IMR-90 (cell line): ENCODE measurements at regions not wholly inside any gene's neighbourhood (a gene's known extent, or its start where the extent isn't known, plus 50 kb on each side); places are given as distances from the start of the nearest gene placed in this dataset.

Source experiments
- ATAC-seq: fragments of 200-7000 bp; cut with Tn5 transposase; 2 replicates; pipeline ENCODE4 v1.9.1; 2020; ENCODE audit warnings: low read depth, mild to moderate bottlenecking, moderate library complexity
- BruUV-seq: library from RNA; stranded (reverse); fragments of 400-500 nt; replicated peaks from 2 replicates; lab custom pipeline; 2021; lab: Mats Ljungman, UMichigan
- CTCF ChIA-PET: fragments of 300-600 bp; formaldehyde crosslinking; extraction: SDS; loops from one replicate; lab custom pipeline; 2021; ENCODE audit warnings: antibody characterized with exemption; lab: Yijun Ruan, JAX
- POLR2A ChIA-PET: fragments of 300-600 bp; sonication (Branson Sonifier 250); formaldehyde crosslinking; loops from one replicate; lab custom pipeline; 2022; ENCODE audit warnings: antibody characterized with exemption; ENCODE audit not compliant: unreplicated experiment; lab: Charles Lee
- DNase-seq: peaks from one replicate; pipeline ENCODE4 v3.0.0; 2013
- H2AFZ ChIP-seq: replicated peaks from 2 replicates; pipeline ENCODE3; 2013; ENCODE audit warnings: low read length, mild to moderate bottlenecking; ENCODE audit not compliant: poor library complexity
- H2AK5ac ChIP-seq: 2 replicates; pipeline ENCODE4 v1.6.1; 2013; ENCODE audit warnings: low read depth, low read length, inconsistent platforms
- H2AK9ac ChIP-seq: replicated peaks from 2 replicates; pipeline ENCODE3; 2013; ENCODE audit warnings: mild to moderate bottlenecking, low read depth, low read length, moderate library complexity; ENCODE audit not compliant: poor library complexity
- H2BK120ac ChIP-seq: 2 replicates; pipeline ENCODE4 v1.6.1; 2013; ENCODE audit warnings: low read depth, low read length, inconsistent platforms
- H2BK15ac ChIP-seq: 3 replicates; pipeline ENCODE4 v1.6.1; 2013; ENCODE audit warnings: low read depth, low read length, inconsistent platforms
- H2BK20ac ChIP-seq: 2 replicates; pipeline ENCODE4 v1.6.1; 2013; ENCODE audit warnings: low read depth, mild to moderate bottlenecking, inconsistent platforms, low read length, moderate library complexity
- H2BK5ac ChIP-seq: 2 replicates; pipeline ENCODE4 v1.6.1; 2013; ENCODE audit warnings: mild to moderate bottlenecking, low read depth, low read length, inconsistent platforms; ENCODE audit not compliant: poor library complexity, severe bottlenecking
- H3K14ac ChIP-seq: replicated peaks from 2 replicates; pipeline ENCODE4 v1.6.1; 2013; ENCODE audit warnings: low read depth, low read length, inconsistent platforms
- H3K18ac ChIP-seq: 2 replicates; pipeline ENCODE4 v1.6.1; 2013; ENCODE audit warnings: low read depth, low read length, control low read depth
- H3K23ac ChIP-seq: 2 replicates; pipeline ENCODE4 v1.6.1; 2013; ENCODE audit warnings: low read depth, low read length, inconsistent platforms
- H3K27ac ChIP-seq: 2 replicates; pipeline ENCODE4 v1.5.1; 2013; ENCODE audit warnings: mild to moderate bottlenecking, control low read depth, low read length; ENCODE audit not compliant: insufficient read depth
- H3K27me3 ChIP-seq: 2 replicates; pipeline ENCODE4 v1.6.1; 2013; ENCODE audit warnings: low read length; ENCODE audit not compliant: control insufficient read depth, insufficient read depth
- H3K36me3 ChIP-seq: 2 replicates; pipeline ENCODE4 v1.6.1; 2013; ENCODE audit warnings: low read length, mixed read lengths; ENCODE audit not compliant: control insufficient read depth, insufficient read depth
- H3K4ac ChIP-seq: 2 replicates; pipeline ENCODE4 v1.6.1; 2013; ENCODE audit warnings: low read depth, low read length, inconsistent platforms
- H3K4me1 ChIP-seq: 2 replicates; pipeline ENCODE4 v1.6.1; 2013; ENCODE audit warnings: low read length, mixed read lengths; ENCODE audit not compliant: control insufficient read depth, insufficient read depth
- H3K4me2 ChIP-seq: 2 replicates; pipeline ENCODE4 v1.6.1; 2013; ENCODE audit warnings: low read depth, mild to moderate bottlenecking, control low read depth, low read length, moderate library complexity
- H3K4me3 ChIP-seq: 2 replicates; pipeline ENCODE4 v1.5.1; 2013; ENCODE audit warnings: low read depth, mild to moderate bottlenecking, control low read depth, low read length, moderate library complexity; ENCODE audit not compliant: insufficient read depth
- H3K56ac ChIP-seq: 2 replicates; pipeline ENCODE4 v1.6.1; 2013; ENCODE audit warnings: low read length, inconsistent platforms; ENCODE audit not compliant: insufficient read depth; ENCODE audit errors: extremely low read depth
- H3K79me1 ChIP-seq, 2 experiments: 2 replicates each; pipeline ENCODE4 v1.6.1; 2013; ENCODE audit warnings: low read length in 2 of 2, inconsistent platforms in 1 of 2, low read depth in 1 of 2
- H3K9ac ChIP-seq: 2 replicates; pipeline ENCODE4 v1.6.1; 2013; ENCODE audit warnings: low read depth, low read length, control low read depth
- H3K9me1 ChIP-seq: 2 replicates; pipeline ENCODE4 v1.6.1; 2013; ENCODE audit warnings: low read length, inconsistent platforms; ENCODE audit not compliant: insufficient read depth
- H3K9me3 ChIP-seq: 2 replicates; pipeline ENCODE4 v1.6.1; 2013; ENCODE audit warnings: low read length; ENCODE audit not compliant: control insufficient read depth, insufficient read depth
- H4K20me1 ChIP-seq: 2 replicates; pipeline ENCODE4 v1.6.1; 2013; ENCODE audit warnings: low read length, inconsistent platforms; ENCODE audit not compliant: insufficient read depth
- H4K5ac ChIP-seq: 2 replicates; pipeline ENCODE4 v1.6.1; 2013; ENCODE audit warnings: mild to moderate bottlenecking, low read depth, low read length, control low read depth
- H4K8ac ChIP-seq, 2 experiments: 2 replicates each; pipeline ENCODE4 v1.6.1; 2013; ENCODE audit warnings: low read depth in 2 of 2, low read length in 2 of 2, control low read depth in 1 of 2, inconsistent platforms in 1 of 2
- H4K91ac ChIP-seq: 2 replicates; pipeline ENCODE4 v1.6.1; 2013; ENCODE audit warnings: low read depth, low read length, inconsistent platforms; ENCODE audit not compliant: insufficient read depth
- CEBPB ChIP-seq: IDR thresholded peaks from 2 replicates; pipeline ENCODE4 v1.6.1; 2012; ENCODE audit warnings: low read depth, low read length, improper control_type of control experiment
- CHD1 ChIP-seq: IDR thresholded peaks from 2 replicates; pipeline ENCODE4 v1.6.1; 2012; ENCODE audit warnings: low read depth, low read length, improper control_type of control experiment
- ELK1 ChIP-seq: fragments of 150-350 bp; IDR thresholded peaks from 2 replicates; pipeline ENCODE4 v1.6.1; 2016; ENCODE audit warnings: low read depth, mild to moderate bottlenecking, low read length, moderate library complexity, borderline replicate concordance
- MAZ ChIP-seq: IDR thresholded peaks from 2 replicates; pipeline ENCODE4 v1.6.1; 2012; ENCODE audit warnings: low read depth, mild to moderate bottlenecking, low read length, improper control_type of control experiment, moderate library complexity, borderline replicate concordance
- NFE2L2 ChIP-seq: fragments of 150-350 bp; IDR thresholded peaks from 2 replicates; pipeline ENCODE4 v1.6.1; 2016; ENCODE audit warnings: low read depth, mild to moderate bottlenecking, low read length
- RFX5 ChIP-seq: IDR thresholded peaks from 2 replicates; pipeline ENCODE4 v1.8.0; 2012; ENCODE audit warnings: low read depth, mild to moderate bottlenecking, low read length, moderate library complexity
- dilution Hi-C: fragments of 300-500 bp; cut with HindIII; formaldehyde crosslinking; loops from one replicate; pipeline ENCODE4 v1.14.3; 2018; ENCODE audit warnings: low sequenced_read_pairs; ENCODE audit not compliant: unreplicated experiment
- in situ Hi-C: fragments of 300-500 bp; cut with MboI; formaldehyde crosslinking; loops from 3 replicates; pipeline ENCODE4 v1.14.3; 2019; ENCODE audit warnings: low sequenced_read_pairs, inconsistent platforms, mixed read lengths
- intact Hi-C: fragments of 100-400 bp; cut with micrococcal nuclease; formaldehyde crosslinking; loops from 2 replicates; pipeline ENCODE4 v1.10.0; 2022

- no peak overlapping the region for H3K23ac ChIP-seq
- H4K91ac ChIP-seq = no peak overlapping the region
- H3K9ac ChIP-seq = no peak overlapping the region
- H3K27ac ChIP-seq = no peak overlapping the region
- H3K4me1 ChIP-seq = no peaks in the 10 kb centered on the region
- BruUV-seq = no TSS peak
- ATAC-seq (no peak), DNase-seq (no peak)
- intact Hi-C loops = no loop called here
- in situ Hi-C loops = no loop called here
- H2BK15ac ChIP-seq = no peak overlapping the region
- no peak overlapping the region for H2BK5ac ChIP-seq
- no peak overlapping the region for H2AK5ac ChIP-seq
- H3K79me1 ChIP-seq = no peaks in the 10 kb centered on the region
- H2BK20ac ChIP-seq = no peak overlapping the region
- dilution Hi-C loops = no loop called here
- H2AK9ac ChIP-seq = no peak overlapping the region
- H4K8ac ChIP-seq = no peak overlapping the region
- POLR2A ChIA-PET = no interaction called here
- H3K14ac ChIP-seq = no peak overlapping the region
- H3K9me1 ChIP-seq = no peaks in the 10 kb centered on the region
- no peak overlapping the region for H4K5ac ChIP-seq
- no peak overlapping the region for H3K4me2 ChIP-seq
- H3K27me3 ChIP-seq = no peaks in the 10 kb centered on the region
- H2BK120ac ChIP-seq = no peak overlapping the region
- TF ChIP-seq RFX5 (no peak), CHD1 (no peak), NFE2L2 (no peak), CEBPB (no peak), MAZ (no peak), ELK1 (no peak)
- CTCF ChIA-PET = no interaction called here
- no peak overlapping the region for H3K56ac ChIP-seq
- no peaks in the 10 kb centered on the region for H3K9me3 ChIP-seq
- H3K18ac ChIP-seq = no peak overlapping the region
- no peaks in the 10 kb centered on the region for H4K20me1 ChIP-seq
- no peak overlapping the region for H3K4me3 ChIP-seq
- no peak overlapping the region for H3K4ac ChIP-seq
- H2AFZ ChIP-seq = no peak overlapping the region
- no peaks in the 10 kb centered on the region for H3K36me3 ChIP-seq
Observed at GRCh38 chr11:92919048-92919447, 50.4 kb upstream of the MTNR1B start.
